Endothelial cell of umbilical vein (primary cell): ENCODE measurements at regions not wholly inside any gene's neighbourhood (a gene's known extent, or its start where the extent isn't known, plus 50 kb on each side); places are given as distances from the start of the nearest gene placed in this dataset.
A peak's percentile ranks its signal among the peaks of the same experiment; 100 is the strongest.

Source experiments
- BruUV-seq: library from RNA; stranded (reverse); fragments of 400-500 nt; replicated peaks from 2 replicates; lab custom pipeline; 2021; lab: Mats Ljungman, UMichigan
- CTCF ChIA-PET: fragments of 300-600, 350-600 bp; sonication (Branson Sonifier 250); formaldehyde crosslinking; loops from one replicate; lab custom pipeline; 2021; ENCODE audit warnings: antibody characterized with exemption, inconsistent platforms; lab: Charles Lee
- POLR2A ChIA-PET: fragments of 300-600, 350-600 bp; sonication (Branson Sonifier 250); formaldehyde crosslinking; loops from one replicate; lab custom pipeline; 2021; ENCODE audit warnings: antibody characterized with exemption, inconsistent platforms; lab: Charles Lee
- DNase-seq: peaks from one replicate; pipeline ENCODE4 v3.0.0-alpha.2; 2011; ENCODE audit warnings: low read depth, low spot score
- FAIRE-seq: peaks from 2 replicates; lab custom pipeline; 2011; peaks lifted over from hg19 to GRCh38; lab: Jason Lieb, UNC
- H2AFZ ChIP-seq: 2 replicates; pipeline ENCODE4 v1.6.0; 2012; ENCODE audit warnings: low read depth, low read length, control low read depth, inconsistent platforms
- H3K27ac ChIP-seq: 2 replicates; pipeline ENCODE4 v1.5.1; 2011; ENCODE audit warnings: low read depth, mild to moderate bottlenecking, control low read depth, low read length, moderate library complexity; ENCODE audit not compliant: insufficient read depth
- H3K27me3 ChIP-seq, 2 experiments: 2 replicates each; pipeline versions ENCODE4 v1.6.0 to v1.6.1; 2011; ENCODE audit warnings: low read length in 2 of 2, mixed read lengths in 1 of 2; ENCODE audit not compliant: control insufficient read depth in 2 of 2, insufficient read depth in 2 of 2
- H3K36me3 ChIP-seq, 2 experiments: 2 replicates in 1 of 2; 3 replicates in 1 of 2; pipeline ENCODE4 v1.5.1; 2011; ENCODE audit warnings: low read length in 2 of 2, mild to moderate bottlenecking in 1 of 2, moderate library complexity in 1 of 2; ENCODE audit not compliant: control insufficient read depth in 2 of 2, insufficient read depth in 2 of 2; ENCODE audit errors: extremely low read depth in 1 of 2
- H3K4me1 ChIP-seq: 3 replicates; pipeline ENCODE4 v1.5.1; 2011; ENCODE audit warnings: mild to moderate bottlenecking, low read length; ENCODE audit not compliant: control insufficient read depth, insufficient read depth; ENCODE audit errors: extremely low read depth
- H3K4me2 ChIP-seq: 2 replicates; pipeline ENCODE4 v1.6.1; 2011; ENCODE audit warnings: low read length, control low read depth, mixed read lengths; ENCODE audit not compliant: insufficient read depth
- H3K4me3 ChIP-seq, 3 experiments: fragments of 200-600 bp in 1 of 3; sonication (generic), shearing (Covaris generic) in 1 of 3; replicated peaks in 1 of 3; 2 replicates each; pipeline ENCODE4 v1.5.1; 2011 to 2016; ENCODE audit warnings: control low read depth in 3 of 3, low read length in 3 of 3, mild to moderate bottlenecking in 2 of 3, inconsistent platforms in 1 of 3, low read depth in 1 of 3, moderate library complexity in 1 of 3; ENCODE audit not compliant: insufficient read depth in 1 of 3
- H3K79me2 ChIP-seq: 2 replicates; pipeline ENCODE4 v1.6.0; 2012; ENCODE audit warnings: low read length, inconsistent platforms; ENCODE audit not compliant: control insufficient read depth, insufficient read depth
- H3K9ac ChIP-seq: replicated peaks from 2 replicates; pipeline ENCODE3; 2011; ENCODE audit warnings: low read length, control low read depth; ENCODE audit not compliant: insufficient read depth; ENCODE audit errors: extremely low read depth
- H3K9me1 ChIP-seq: replicated peaks from 3 replicates; pipeline ENCODE4 v1.6.0; 2011; ENCODE audit warnings: mild to moderate bottlenecking, low read length; ENCODE audit not compliant: control insufficient read depth, insufficient read depth; ENCODE audit errors: extremely low read depth
- H3K9me3 ChIP-seq: replicated peaks from 2 replicates; pipeline ENCODE4 v1.5.1; 2012; ENCODE audit warnings: low read length, inconsistent platforms; ENCODE audit not compliant: control insufficient read depth, insufficient read depth
- H4K20me1 ChIP-seq: replicated peaks from 2 replicates; pipeline ENCODE3; 2011; ENCODE audit warnings: mild to moderate bottlenecking, low read length; ENCODE audit not compliant: control insufficient read depth, insufficient read depth; ENCODE audit errors: extremely low read depth
- CTCF ChIP-seq, 2 donors: IDR thresholded peaks; 1 replicate in 1 of 2; 2 replicates in 1 of 2; pipeline ENCODE4 v1.5.1; 2011; ENCODE audit warnings: low read length in 2 of 2, mild to moderate bottlenecking in 2 of 2, moderate library complexity in 2 of 2, control low read depth in 1 of 2, inconsistent platforms in 1 of 2, low read depth in 1 of 2; ENCODE audit not compliant: insufficient read depth in 1 of 2; ENCODE audit errors: extremely low read depth in 1 of 2
- EZH2 ChIP-seq: IDR thresholded peaks from 2 replicates; pipeline ENCODE4 v1.6.1; 2012; ENCODE audit warnings: borderline replicate concordance, low read depth, mild to moderate bottlenecking, moderate library complexity, low read length, inconsistent platforms; ENCODE audit not compliant: severe bottlenecking
- FOS ChIP-seq: IDR thresholded peaks from 2 replicates; pipeline ENCODE4 v1.6.1; 2011; ENCODE audit warnings: mild to moderate bottlenecking, low read length, moderate library complexity, borderline replicate concordance; ENCODE audit not compliant: insufficient read depth
- GATA2 ChIP-seq: IDR thresholded peaks from 2 replicates; pipeline ENCODE4 v1.7.0; 2011; ENCODE audit warnings: low read depth, mild to moderate bottlenecking, moderate library complexity, mixed read lengths, low read length; ENCODE audit not compliant: insufficient read length, insufficient read depth
- JUN ChIP-seq: IDR thresholded peaks from 2 replicates; pipeline ENCODE4 v1.6.1; 2011; ENCODE audit warnings: borderline replicate concordance, low read depth; ENCODE audit not compliant: insufficient read length, insufficient read depth
- MAX ChIP-seq: IDR thresholded peaks from 2 replicates; pipeline ENCODE4 v1.6.1; 2011; ENCODE audit not compliant: insufficient read depth, insufficient read length
- POLR2AphosphoS5 ChIP-seq: IDR thresholded peaks from 2 replicates; pipeline ENCODE4 v1.6.1; 2012; ENCODE audit warnings: low read depth, mild to moderate bottlenecking, control low read depth, low read length, moderate library complexity; ENCODE audit not compliant: insufficient read depth
- dilution Hi-C: fragments of 300-500 bp; cut with MboI; formaldehyde crosslinking; loops from one replicate; pipeline ENCODE4 v1.15.0; 2019; ENCODE audit warnings: low sequenced_read_pairs; ENCODE audit not compliant: extremely low pct_ligation_motif_present
- intact Hi-C: fragments of 100-400 bp; cut with micrococcal nuclease; formaldehyde crosslinking; loops from one replicate; pipeline ENCODE4 v1.10.0; 2022

- no peaks in the 10 kb centered on the region for H3K9me1 ChIP-seq
- CTCF ChIA-PET, result no interaction called here
- no peaks in the 10 kb centered on the region for H3K79me2 ChIP-seq
- FAIRE-seq, result no peak
- H3K4me1 ChIP-seq, result no peaks in the 10 kb centered on the region
- no peak overlapping the region for H3K4me3 ChIP-seq
- no peak overlapping the region for H3K9ac ChIP-seq
- POLR2A ChIA-PET, result no interaction called here
- DNase-seq, result peak; percentile 71
- no TSS peak for BruUV-seq
- H4K20me1 ChIP-seq, result no peaks in the 10 kb centered on the region
- H2AFZ ChIP-seq, result no peak overlapping the region
- no peaks in the 10 kb centered on the region for H3K27me3 ChIP-seq
- intact Hi-C loops (no loop called here), dilution Hi-C loops (no loop called here)
- no peak for TF ChIP-seq FOS
- H3K9me3 ChIP-seq, result no peaks in the 10 kb centered on the region
- no peak overlapping the region for H3K4me2 ChIP-seq
- H3K27ac ChIP-seq, result no peak overlapping the region
- H3K36me3 ChIP-seq, result no peaks in the 10 kb centered on the region
Measured at GRCh38 chr7:119783799-119784198, 489.2 kb upstream of the KCND2 start.

- no peaks in the 10 kb centered on the region for H3K4me1 ChIP-seq
- BruUV-seq, result no TSS peak
- H3K27ac ChIP-seq, result no peak overlapping the region
- no peaks in the 10 kb centered on the region for H3K9me1 ChIP-seq
- ChIA-PET POLR2A (no interaction called here), CTCF (interaction anchor here (0.7 kb wide), 1 partner anchor 41 kb away, joined by 3 read pairs; no protein-coding TSS in a partner anchor)
- no peaks in the 10 kb centered on the region for H4K20me1 ChIP-seq
- H3K9me3 ChIP-seq, result no peaks in the 10 kb centered on the region
- FAIRE-seq, result no peak
- no peaks in the 10 kb centered on the region for H3K79me2 ChIP-seq
- intact Hi-C loops (no loop called here), dilution Hi-C loops (no loop called here)
- no peak overlapping the region for H2AFZ ChIP-seq
- H3K4me3 ChIP-seq, result no peak overlapping the region
- no peak overlapping the region for H3K4me2 ChIP-seq
- TF ChIP-seq POLR2AphosphoS5, result no peak
- TF ChIP-seq MAX, result no peak
- TF ChIP-seq GATA2, result no peak
- no peak for TF ChIP-seq CTCF (IDR thresholded peaks at IDR 0.05; ENCODE audit: extremely low read depth in 1 of 2, insufficient read depth in 1 of 2, low read depth in 1 of 2, low read length in 2 of 2)
- no peak for TF ChIP-seq JUN
- TF ChIP-seq EZH2, result no peak
- TF ChIP-seq FOS, result no peak
- no peaks in the 10 kb centered on the region for H3K36me3 ChIP-seq
- no peak for DNase-seq
- H3K9ac ChIP-seq, result no peak overlapping the region
- no peaks in the 10 kb centered on the region for H3K27me3 ChIP-seq
Measured at GRCh38 chr7:119802147-119802546, 470.8 kb upstream of the KCND2 start.
